GM18505 (cell line): ENCODE measurements at regions not wholly inside any gene's neighbourhood (a gene's known extent, or its start where the extent isn't known, plus 50 kb on each side); places are given as distances from the start of the nearest gene placed in this dataset.

Source experiments
- ATAC-seq: cut with Tn5 transposase; IDR thresholded peaks from one replicate; pipeline ENCODE4 v1.9.1; 2021; ENCODE audit not compliant: unreplicated experiment
- POLR2A ChIP-seq: IDR thresholded peaks from 4 replicates; pipeline ENCODE4 v1.6.1; 2011; ENCODE audit warnings: borderline replicate concordance; ENCODE audit not compliant: insufficient read depth, insufficient read length; ENCODE audit errors: extremely low read depth

DNA sequence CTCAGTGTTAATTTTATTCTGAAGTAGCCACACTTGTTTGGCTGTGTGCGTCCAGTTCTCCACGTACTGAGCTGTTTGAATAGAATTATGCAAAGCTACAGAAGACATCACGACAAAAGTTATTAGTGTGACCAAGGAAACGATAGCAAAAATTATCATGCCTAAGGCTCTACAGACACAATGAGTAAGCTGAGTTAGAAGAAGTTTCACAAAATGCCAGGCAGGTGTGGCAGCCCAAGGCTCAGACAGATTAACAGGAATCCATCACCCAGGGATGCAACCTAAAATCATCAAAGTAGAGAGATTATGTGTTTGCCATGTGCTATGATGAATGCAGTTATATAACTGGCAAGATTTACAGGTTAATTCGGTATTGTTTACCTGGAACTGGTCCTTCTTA, 73.1 kb upstream of the INCENP start:
- ATAC-seq: no peak
- TF ChIP-seq POLR2A: no peak

GRCh38 chr11:62048100-62048499, 75.7 kb upstream of the INCENP start:
- TF ChIP-seq POLR2A: no peak
- ATAC-seq: no peak

DNA sequence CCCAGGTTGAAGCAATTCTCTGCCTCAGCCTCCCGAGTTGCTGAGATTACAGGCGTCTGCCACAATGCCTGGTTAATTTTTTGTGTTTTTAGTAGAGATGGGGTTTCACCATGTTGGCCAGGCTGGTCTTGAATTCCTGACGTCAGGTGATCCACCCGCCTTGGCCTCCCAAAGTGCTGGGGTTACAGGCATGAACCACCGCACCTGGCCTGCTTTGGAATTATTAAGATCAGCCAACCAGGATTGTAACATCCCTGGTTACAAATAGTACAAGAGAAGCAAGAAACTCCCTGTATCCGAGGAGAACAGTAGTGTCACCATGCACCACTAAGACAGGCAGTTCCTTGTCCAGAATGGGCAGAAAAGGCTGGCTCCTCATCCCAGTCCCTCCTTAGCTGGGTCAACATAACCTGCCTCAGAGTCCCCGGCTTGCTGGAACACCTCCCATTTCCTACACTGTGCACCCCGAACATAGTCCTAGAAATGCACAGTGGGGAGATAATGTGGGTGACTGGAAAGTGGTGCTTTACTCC, 77.2 kb upstream of the INCENP start:
- no peak for ATAC-seq
- TF ChIP-seq POLR2A: no peak

DNA sequence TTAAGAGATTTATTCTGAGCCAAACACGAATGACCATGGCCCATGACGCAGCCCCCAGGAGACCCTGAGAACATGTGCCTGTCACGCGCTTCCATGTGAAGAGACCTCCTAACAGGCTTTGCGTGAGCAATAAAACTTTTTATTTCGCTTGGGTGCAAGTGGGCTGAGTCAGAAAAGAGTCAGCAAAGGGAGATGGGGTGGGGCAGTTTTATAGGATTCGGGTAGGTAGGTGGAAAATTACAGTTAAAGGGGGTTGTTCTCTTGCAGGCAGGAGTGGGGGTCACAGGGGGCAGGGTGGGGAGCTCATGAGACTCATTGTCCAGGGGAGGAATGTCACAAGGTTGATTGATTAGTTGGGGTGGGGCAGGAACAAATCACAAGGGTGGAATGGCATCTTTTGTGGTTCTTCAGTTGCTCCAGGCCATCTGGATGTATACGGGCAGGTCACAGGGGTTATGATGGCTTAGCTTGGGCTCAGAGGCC, 77.2 kb upstream of the FTH1 start:
- no peak for TF ChIP-seq POLR2A
- ATAC-seq: no peak

DNA sequence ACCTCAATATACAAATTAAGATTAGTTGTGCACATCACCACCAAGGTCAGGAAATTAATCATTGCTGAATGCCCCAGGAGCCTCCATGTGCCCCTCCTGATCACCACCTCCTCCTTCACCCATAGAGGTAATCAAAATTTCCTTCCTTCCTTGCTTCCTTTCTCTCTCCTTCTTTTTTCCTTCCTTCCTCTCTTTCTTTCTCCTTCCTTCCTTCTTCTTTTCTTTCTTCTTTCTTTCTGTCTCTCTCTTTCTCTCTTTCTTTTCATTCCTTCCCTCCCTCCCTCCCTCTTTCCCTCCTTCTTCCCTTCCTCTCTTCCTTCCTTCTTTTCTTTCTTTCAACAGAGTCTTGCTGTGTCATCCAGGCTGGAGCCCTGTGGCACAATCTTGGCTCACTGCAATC, 67.9 kb upstream of the FTH1 start:
- TF ChIP-seq POLR2A: no peak
- ATAC-seq: no peak

DNA sequence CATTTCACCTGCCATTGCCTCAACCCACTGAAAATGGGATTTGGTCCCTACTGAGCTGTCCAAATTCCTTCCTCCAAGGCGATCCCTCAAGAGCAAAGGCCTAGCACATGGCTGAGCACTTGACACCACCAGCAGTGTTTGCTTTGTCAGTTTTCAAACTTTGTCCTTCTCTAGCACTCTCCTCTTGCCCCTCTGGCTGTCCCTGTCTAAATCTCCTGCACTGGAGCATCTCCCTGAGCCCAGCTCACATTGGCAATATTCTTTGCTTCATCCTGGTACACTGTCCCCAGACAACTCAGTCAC, 66.6 kb upstream of the FTH1 start:
- no peak for ATAC-seq
- TF ChIP-seq POLR2A: no peak

DNA sequence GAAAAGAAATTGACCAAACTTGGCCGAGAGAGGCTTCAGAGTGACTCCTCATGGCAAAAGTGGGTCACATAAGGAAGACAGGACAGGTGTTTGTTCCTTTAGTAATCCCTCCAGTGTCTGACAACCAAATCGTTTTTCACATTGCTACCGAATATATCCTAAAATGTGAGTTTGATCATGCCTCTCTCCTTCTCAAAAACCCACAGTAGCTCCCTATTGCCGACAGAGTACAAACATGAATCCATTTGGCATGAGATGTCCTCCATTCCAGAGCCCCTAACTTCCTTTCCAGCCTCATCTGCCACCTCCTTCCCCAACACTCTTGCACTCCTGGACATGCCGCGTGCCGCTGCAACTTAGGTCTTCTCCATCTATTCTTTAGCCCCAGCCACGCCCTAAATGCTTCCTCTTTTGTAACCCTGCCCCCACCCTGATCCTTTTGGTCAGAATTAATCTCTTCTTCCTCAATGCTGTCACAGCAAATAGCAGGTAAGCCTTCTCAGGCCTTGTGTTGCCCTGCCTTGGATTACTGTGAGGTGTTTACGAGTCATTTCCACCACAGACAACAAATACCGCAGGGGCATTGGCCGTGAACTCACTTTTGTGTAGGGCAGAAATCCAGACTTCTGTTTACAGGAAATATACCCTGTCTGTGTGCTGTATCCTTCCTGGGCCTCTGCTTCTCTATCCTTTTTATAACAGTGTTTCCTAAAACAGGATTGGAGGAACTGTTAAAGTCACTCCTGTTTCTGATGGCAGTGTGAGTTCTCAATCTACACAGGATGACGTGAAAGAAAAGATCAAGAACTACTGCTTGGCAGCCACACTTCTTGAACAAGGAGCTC, 66.0 kb upstream of the FTH1 start:
- no peak for TF ChIP-seq POLR2A
- ATAC-seq: no peak

DNA sequence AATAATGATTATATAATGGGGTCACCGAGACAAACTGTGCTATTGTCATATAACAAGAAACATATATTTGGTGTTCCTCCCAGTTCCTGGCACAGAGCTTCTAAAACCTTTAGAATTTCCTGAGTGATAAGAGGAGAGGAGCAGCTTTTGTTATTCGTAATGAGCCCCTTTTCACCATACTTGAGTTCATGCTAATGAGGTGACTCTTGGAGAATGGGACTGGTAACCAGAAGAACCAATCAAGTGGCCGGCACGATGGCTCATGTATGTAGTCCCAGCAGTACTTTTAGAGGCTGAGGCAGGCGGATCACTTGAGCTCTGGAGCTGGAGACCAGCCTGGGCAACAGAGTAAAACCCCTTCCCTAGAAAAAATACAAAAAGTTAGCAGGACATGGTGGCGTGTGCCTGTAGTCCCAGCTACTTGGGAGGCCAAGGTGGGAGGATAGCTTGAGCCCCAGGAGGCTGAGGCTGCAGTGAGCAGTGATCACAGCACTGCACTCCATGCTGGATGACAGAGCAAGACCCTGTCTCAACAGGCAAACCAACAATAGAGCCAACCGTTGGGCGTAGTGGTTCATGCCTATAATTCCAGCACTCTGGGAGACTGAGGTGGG, 62.7 kb upstream of the FTH1 start:
- ATAC-seq: no peak
- no peak for TF ChIP-seq POLR2A

- no peak for ATAC-seq
- no peak for TF ChIP-seq POLR2A
Measured at GRCh38 chr11:62026739-62027370, 59.4 kb upstream of the FTH1 start.

- TF ChIP-seq POLR2A: no peak
- peak; percentile 66 for ATAC-seq
Measured at GRCh38 chr11:62025487-62026105, 58.2 kb upstream of the FTH1 start.

DNA sequence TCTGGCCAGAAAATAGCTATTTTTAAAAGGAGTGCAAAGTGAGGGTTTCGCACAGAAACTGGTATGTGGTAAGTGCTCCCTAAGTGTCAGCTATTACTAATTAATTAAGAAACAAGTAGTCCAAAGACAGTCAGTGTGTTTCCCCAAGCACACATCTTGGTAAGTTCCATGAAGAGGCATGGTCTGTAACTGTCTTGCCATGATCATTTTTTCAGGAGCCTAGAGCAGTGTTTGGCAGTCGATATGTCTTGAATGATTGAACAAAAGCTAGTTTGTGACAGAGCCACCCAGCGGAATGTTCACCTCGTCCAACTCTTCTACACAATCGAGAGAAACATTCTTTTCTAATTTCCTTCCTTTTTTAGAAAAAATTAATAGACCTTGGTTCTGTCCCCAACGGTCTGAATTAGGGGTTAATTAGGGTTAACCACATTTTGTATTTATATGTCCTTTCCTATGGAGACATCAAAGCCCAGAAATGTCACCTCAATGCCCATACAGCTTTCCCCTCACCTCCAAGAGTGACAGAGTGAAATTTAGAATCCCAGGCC, 57.6 kb upstream of the FTH1 start:
- no peak for ATAC-seq
- TF ChIP-seq POLR2A: no peak

- no peak for TF ChIP-seq POLR2A
- no peak for ATAC-seq
Measured at GRCh38 chr11:62022211-62022610, 54.8 kb upstream of the FTH1 start.

GRCh38 chr11:62020661-62021060, 53.2 kb upstream of the FTH1 start:
- no peak for TF ChIP-seq POLR2A
- no peak for ATAC-seq
